ENCODE measurements at regions not wholly inside any gene's neighbourhood (a gene's known extent, or its start where the extent isn't known, plus 50 kb on each side); places are given as distances from the start of the nearest gene placed in this dataset.

DNA sequence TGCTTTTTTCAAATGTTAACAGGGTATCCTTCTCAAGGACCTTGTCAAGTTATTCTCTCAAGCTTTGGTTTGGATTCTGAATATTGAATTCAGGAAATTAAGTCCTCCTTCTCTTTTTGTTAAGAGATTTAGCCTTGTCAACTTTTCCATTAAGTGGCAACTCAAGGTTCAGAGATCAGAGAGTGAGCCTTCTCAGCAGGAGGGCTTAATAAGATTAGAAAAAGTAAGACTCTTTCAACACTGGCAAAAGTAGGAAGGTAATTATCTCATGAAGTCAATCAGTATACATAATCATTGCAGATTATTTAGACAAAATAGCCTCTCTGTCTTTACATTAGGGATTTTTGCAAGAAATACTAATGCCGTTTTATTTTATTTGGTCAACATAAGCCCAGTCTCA is 330.7 kb downstream of the KIF2B start:
- H3K9ac ChIP-seq (ENCODE audit: control insufficient read depth, extremely low read depth, insufficient read depth, low read length): no peak overlapping the region
- H3K79me2 ChIP-seq (ENCODE audit: control insufficient read depth, insufficient read depth, low read length): no peaks in the 10 kb centered on the region
- no peaks in the 10 kb centered on the region for H3K27me3 ChIP-seq (ENCODE audit: control insufficient read depth, extremely low read depth, insufficient read depth, low read length)
- DNase-seq (ENCODE audit: low read depth, low spot score): no peak
- no peaks in the 10 kb centered on the region for H3K9me3 ChIP-seq (ENCODE audit: control insufficient read depth, low read depth, low read length)
- no peak overlapping the region for H2AFZ ChIP-seq (ENCODE audit: control insufficient read depth, low read length)
- no peaks in the 10 kb centered on the region for H3K9me1 ChIP-seq (ENCODE audit: control insufficient read depth, extremely low read depth, insufficient read depth, low read length)
- no peak overlapping the region for H3K27ac ChIP-seq (ENCODE audit: control insufficient read depth, insufficient read depth, low read length)
- no peaks in the 10 kb centered on the region for H3K4me1 ChIP-seq (ENCODE audit: control insufficient read depth, extremely low read depth, insufficient read depth, low read length)
- TF ChIP-seq EZH2 (IDR thresholded peaks at IDR 0.05; ENCODE audit: low read length) (no peak), CTCF (optimal IDR thresholded peaks at IDR 0.05 in 1 of 3, IDR thresholded peaks at IDR 0.05 in 1 of 3, conservative IDR thresholded peaks at IDR 0.05 in 1 of 3; ENCODE audit: extremely low read depth in 1 of 3, insufficient read depth in 2 of 3, low read length in 3 of 3) (no peak)
- H4K20me1 ChIP-seq (ENCODE audit: control insufficient read depth, extremely low read depth, insufficient read depth, low read length): no peaks in the 10 kb centered on the region
- no peak overlapping the region for H3K4me2 ChIP-seq (ENCODE audit: control insufficient read depth, extremely low read depth, insufficient read depth, low read depth, low read length)
- dilution Hi-C loops (cut with MboI; ENCODE audit: extremely low pct_ligation_motif_present, low sequenced_read_pairs): no loop called here
- no peak overlapping the region for H3K4me3 ChIP-seq (ENCODE audit: control insufficient read depth in 2 of 3, extremely low read depth in 1 of 3, insufficient read depth in 2 of 3, low read depth in 1 of 3, low read length in 3 of 3)
- no peaks in the 10 kb centered on the region for H3K36me3 ChIP-seq (ENCODE audit: control insufficient read depth in 2 of 2, extremely low read depth in 1 of 2, insufficient read depth in 2 of 2, low read length in 2 of 2)
- no peak for FAIRE-seq

- Histone ChIP-seq H3K4me2 (ENCODE audit: control insufficient read depth, extremely low read depth, insufficient read depth, low read depth, low read length) (no peak overlapping the region), H3K4me3 (ENCODE audit: control insufficient read depth in 2 of 3, extremely low read depth in 1 of 3, insufficient read depth in 2 of 3, low read depth in 1 of 3, low read length in 3 of 3) (no peak overlapping the region), H3K36me3 (ENCODE audit: control insufficient read depth in 2 of 2, extremely low read depth in 1 of 2, insufficient read depth in 2 of 2, low read length in 2 of 2) (no peaks in the 10 kb centered on the region), H3K9ac (ENCODE audit: control insufficient read depth, extremely low read depth, insufficient read depth, low read length) (no peak overlapping the region), H3K27ac (ENCODE audit: control insufficient read depth, insufficient read depth, low read length) (no peak overlapping the region), H2AFZ (ENCODE audit: control insufficient read depth, low read length) (no peak overlapping the region), H4K20me1 (ENCODE audit: control insufficient read depth, extremely low read depth, insufficient read depth, low read length) (no peaks in the 10 kb centered on the region), H3K4me1 (ENCODE audit: control insufficient read depth, extremely low read depth, insufficient read depth, low read length) (no peaks in the 10 kb centered on the region), H3K27me3 (ENCODE audit: control insufficient read depth, extremely low read depth, insufficient read depth, low read length) (no peaks in the 10 kb centered on the region), H3K79me2 (ENCODE audit: control insufficient read depth, insufficient read depth, low read length) (no peaks in the 10 kb centered on the region), H3K9me1 (ENCODE audit: control insufficient read depth, extremely low read depth, insufficient read depth, low read length) (no peaks in the 10 kb centered on the region), H3K9me3 (ENCODE audit: control insufficient read depth, low read depth, low read length) (no peaks in the 10 kb centered on the region)
- no peak for TF ChIP-seq CTCF (optimal IDR thresholded peaks at IDR 0.05 in 1 of 3, IDR thresholded peaks at IDR 0.05 in 1 of 3, conservative IDR thresholded peaks at IDR 0.05 in 1 of 3; ENCODE audit: extremely low read depth in 1 of 3, insufficient read depth in 2 of 3, low read length in 3 of 3)
- TF ChIP-seq EZH2 (IDR thresholded peaks at IDR 0.05; ENCODE audit: low read length): no peak
- dilution Hi-C loops (cut with MboI; ENCODE audit: extremely low pct_ligation_motif_present, low sequenced_read_pairs): no loop called here
- DNase-seq (ENCODE audit: low read depth, low spot score) (no peak), FAIRE-seq (no peak)
These were observed 334.8 kb downstream of the KIF2B start for GRCh38 chr17:54157542-54157941.
